ENCODE measurements at regions not wholly inside any gene's neighbourhood (a gene's known extent, or its start where the extent isn't known, plus 50 kb on each side); places are given as distances from the start of the nearest gene placed in this dataset.

GRCh38 chr6:2581611-2582010, 169.1 kb downstream of the MYLK4 start:
- TF ChIP-seq EZH2 (IDR thresholded peaks at IDR 0.05) (no peak), POLR2AphosphoS5 (IDR thresholded peaks at IDR 0.05; ENCODE audit: borderline replicate concordance, low read depth, low read length) (no peak)
